Kasumi-1 (cell line): ENCODE measurements at regions not wholly inside any gene's neighbourhood (a gene's known extent, or its start where the extent isn't known, plus 50 kb on each side); places are given as distances from the start of the nearest gene placed in this dataset.

Experiments used
- DNase-seq, 2 experiments: peaks; one replicate each; lab custom pipeline; 2025; lab: John Stamatoyannopoulos, UW

DNA sequence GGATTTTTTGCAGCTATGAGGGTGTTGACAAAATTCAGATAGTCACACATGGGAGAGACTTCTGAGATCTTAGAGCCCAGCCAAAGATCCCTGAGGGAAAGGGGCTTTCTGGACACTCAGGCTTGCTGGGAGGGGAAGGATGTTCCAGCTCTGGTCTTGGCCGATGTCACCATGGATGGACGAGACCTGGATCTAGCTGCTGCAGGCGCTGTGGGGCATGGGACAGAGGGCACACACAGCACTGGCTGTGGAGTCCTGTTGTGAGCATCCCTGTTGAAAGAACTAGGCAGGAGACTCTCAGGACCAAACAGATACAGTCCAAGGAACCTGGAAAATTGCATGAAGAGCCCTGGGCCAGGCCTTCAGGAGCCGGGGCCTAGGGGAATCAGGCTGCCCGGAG lies 80.1 kb upstream of the SDK2 start:
- no peak for DNase-seq

DNA sequence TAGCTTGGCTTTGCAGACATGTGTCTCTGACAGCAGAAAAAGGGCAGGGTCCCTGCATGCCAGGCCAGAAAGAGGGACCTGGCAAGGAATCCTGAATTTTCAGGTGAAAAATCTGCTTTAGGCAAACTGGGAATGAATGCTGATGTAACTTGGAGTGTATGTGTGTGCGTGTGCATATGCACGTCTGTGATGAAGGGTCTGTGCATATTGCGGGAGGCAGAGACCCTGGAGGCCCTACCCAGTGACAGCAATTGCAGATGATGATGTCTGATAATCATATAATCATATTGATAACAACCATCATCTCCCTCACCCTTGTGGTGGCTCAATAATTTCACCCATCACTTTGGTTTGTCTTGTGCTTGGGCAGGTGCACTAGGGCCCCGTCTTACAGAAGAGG lies 80.7 kb upstream of the SDK2 start:
- DNase-seq, result no peak

DNA sequence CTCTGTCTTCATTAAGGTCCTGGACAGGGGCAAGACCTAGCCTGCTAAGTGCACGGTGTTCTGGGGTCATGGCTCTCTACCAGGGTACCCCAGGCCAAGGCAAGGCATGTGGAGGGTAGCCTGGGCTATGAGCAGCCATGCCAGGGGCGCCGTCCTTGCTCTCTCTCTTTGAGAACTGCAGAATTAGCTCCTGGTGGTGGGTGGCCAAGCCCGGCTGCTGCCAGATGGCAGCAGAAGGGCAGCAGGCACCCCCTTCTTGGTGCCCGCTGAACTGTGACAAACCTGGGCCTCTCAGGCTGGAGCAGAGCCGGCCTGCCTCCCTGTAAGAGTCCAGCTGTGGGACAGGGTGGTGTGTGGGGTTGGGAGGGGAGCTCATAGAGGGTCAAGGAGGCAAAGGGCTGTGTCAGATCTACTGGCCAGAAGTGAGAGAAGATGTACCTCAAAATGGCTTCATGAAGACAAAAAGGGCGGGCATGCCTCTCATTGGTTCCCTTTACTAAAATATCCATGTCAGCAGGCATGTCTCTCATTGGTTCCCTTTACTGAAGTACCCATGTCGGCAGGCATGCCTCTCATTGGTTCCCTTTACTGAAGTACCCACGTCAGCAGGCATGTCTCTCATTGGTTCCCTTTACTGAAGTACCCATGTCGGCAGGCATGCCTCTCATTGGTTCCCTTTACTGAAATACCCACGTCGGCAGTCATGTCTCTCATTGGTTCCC lies 81.7 kb upstream of the SDK2 start:
- no peak for DNase-seq

DNA sequence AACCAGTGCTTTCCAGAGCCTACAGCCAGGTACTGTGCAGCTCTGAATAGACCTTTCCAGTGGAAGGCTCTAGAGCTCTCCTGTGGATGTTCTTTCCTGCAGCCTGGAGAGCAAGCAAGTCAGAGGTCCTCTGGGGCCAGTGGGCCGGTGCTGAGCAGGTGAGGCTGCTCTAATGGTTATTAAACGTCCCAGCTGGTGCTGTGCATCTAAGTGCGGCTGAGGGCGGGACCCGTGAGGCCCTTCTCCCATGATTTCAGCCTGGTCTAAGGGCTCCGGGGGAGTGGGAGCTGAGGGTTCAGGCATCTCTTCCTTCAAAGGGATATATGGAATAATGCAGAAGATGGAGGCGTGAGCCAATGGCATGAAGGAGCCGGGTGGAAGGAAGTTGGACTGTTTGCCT lies 83.7 kb upstream of the SDK2 start:
- no peak for DNase-seq

DNA sequence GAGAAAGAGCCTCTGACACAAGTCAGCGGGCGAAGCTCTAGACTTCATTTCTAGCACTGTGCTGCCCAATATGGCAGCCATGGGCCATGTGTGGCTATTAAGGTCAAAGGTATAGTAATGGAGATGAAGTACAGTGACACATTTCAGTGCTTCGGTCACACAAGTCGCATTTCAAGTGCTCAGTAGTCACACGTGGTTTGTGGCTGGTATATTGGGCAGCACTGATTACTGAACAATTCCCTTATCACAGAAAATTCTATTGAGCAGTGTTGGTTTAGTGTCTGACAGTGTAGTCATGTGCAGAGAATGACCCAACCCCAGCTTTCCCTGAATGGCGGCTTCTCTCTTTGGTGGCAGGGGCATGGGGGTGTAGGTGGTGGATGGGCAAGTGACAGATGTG lies 84.9 kb upstream of the SDK2 start:
- no peak for DNase-seq

DNA sequence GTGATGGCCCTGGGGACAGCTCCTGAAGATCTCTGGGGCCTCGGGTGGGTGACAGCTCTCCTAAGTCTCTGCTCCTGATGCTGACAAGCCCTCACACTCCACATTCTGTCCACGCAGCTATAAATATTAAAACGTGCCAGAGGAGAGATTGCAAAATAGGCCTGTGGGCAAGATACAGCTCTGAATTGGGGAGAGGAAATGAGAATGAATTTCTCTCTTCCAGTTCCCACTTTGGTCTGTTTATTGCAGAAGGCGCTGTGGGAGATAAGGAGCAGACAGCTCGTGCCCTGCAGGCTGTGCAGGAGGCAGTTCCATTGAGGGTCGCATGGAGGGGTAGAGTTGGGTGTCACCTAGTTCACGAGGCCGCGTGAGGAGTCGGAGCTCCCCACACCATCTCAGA lies 87.5 kb upstream of the SDK2 start:
- no peak for DNase-seq

DNA sequence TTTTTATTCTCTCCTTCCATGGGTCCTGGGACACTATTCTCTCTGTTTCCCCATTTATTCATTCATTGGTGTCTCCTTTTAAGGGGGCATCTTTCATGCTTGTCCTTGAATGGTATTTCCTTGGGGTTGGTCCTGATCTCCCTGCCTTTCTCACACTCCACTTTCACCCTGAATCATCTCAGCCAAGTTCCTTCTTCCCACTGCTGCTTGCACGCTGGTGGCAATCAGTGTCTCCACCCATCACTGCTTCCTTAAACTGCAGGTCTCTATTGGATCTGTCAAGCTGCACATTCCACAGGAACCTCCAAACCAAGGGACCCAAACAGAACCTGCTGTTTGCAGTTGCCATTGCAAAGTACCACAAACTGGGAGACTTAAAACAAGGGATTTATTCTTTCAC lies 89.3 kb upstream of the SDK2 start:
- DNase-seq, result no peak

DNA sequence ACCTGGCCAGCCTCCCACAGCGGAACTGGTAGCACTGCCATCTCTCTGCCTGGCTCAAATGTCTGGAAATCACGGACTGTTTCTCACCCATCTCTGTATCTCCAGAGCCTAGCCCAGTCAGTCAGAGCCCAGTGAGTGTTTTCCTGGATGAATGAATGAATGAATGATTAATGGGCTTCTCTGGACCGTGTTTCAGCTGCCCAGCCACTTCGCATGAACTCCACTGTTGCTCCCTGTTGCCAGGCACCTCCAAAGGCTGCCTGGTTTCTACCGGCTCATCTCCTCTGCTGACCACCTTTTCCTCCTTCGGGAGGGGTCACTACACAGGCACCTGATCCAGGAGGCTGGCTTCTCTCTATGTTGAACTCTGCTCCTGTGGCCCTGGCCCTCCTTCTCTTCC lies 91.0 kb upstream of the SDK2 start:
- no peak for DNase-seq

DNA sequence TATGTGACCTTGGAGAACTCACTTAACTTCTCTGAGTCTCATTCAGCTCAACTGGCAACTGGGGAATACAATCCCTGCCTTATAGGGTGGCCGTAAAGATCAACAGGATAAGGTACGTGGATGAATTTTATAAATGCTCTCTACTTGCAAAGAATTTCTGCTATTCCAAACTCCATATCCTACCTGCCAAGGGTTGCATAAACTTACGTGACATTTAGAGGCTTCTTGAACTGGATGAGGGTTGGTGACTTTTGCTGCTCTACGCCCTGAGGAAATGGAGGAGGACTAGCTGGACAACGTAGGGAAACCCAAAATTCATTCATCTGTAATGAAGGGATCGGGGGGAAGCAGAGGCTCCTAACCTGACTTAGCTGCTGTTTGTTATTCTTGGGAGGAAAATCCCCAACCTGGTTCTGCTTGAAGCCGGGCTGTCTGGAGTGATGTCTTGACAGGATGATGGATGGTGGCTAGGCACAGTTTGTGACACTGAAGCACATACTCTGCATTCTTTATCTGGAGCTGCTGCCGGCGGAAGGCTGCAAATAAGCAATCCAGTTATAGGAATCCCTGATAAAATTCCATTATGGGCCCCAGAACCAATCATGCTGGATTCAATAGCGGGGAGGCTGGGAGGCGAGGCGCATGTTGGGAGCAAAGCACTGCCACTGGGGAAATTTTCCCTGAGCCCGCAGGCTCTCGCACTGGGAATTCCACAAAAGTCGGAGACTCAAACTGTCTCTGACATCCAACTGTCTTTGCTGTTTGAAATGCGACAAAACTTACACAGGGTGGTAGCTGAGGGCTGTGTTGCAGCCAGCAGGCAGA lies 94.7 kb upstream of the SDK2 start:
- no peak for DNase-seq

DNA sequence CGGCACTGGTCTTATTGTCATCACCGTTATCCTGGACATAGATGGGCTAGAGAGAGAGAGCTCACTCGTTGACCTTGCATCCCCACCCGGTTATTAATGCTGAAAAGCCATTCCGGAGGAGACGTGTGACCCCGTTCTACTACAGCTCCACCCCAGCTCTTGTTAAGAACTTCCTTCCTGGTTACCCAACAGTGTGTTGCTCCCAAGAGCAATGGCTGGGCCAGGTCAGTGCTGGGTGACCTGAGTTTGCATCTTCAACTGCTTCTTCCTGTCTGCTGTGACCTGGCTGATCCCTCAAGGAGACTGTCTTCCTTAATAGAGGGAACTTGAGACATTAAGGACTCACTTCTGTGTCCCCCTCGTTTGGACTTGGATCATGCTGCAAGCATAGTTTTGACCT lies 96.1 kb upstream of the SDK2 start:
- DNase-seq, result no peak

DNA sequence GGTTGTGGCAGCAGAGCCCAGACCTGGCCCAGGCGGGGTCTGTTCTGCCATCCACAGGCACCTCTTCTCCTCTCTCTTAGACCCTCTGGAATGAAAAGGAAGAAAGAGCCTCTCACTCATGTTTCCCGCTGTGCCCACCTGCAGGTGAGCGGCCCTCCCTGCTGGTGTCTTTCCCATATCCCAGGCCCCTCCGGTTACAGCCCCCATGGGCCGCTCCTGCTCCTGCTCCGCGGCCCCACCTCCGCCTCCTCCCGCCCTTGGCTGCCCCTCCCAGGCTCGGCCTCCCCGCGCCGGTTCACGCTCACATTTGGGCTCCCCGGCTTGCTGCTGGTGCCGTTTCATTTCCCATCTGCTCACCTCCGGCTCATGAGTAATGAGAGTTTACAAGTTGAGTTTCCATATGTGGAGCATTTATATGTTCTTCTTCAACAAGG lies 98.7 kb upstream of the SDK2 start:
- no peak for DNase-seq

DNA sequence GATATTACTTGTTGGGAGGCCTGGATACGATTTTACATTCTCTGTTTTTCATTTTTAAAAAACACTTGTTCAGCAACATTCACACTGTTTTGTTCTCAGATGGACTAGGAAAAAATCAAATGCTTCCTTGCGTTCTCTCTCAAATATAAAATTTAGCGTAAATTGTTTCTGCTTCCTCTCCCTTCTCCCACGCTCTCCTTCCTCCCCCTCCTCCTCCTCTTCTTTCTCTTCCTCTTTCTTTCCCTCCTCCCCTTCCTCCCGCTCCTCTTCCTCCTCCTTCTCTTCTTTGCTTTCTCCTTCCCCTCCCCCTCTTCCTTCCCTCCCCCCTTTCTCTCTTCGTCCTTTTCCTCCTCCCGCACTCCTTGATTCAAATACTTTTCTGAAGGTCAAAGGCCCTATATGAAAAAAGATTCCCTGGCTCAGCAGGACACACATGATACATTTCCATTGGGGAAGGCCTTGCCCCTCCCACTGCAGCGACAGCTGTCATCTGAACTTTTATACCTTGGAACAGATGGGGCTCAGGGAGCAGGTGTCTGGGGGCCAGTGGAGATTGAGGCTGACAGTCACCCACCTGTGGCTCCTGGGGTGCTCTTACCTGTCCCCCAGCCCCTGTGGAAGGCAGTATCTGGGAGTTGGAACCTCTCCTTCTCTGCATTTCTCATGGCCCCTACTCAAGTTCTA lies 99.4 kb upstream of the SDK2 start:
- no peak for DNase-seq

DNA sequence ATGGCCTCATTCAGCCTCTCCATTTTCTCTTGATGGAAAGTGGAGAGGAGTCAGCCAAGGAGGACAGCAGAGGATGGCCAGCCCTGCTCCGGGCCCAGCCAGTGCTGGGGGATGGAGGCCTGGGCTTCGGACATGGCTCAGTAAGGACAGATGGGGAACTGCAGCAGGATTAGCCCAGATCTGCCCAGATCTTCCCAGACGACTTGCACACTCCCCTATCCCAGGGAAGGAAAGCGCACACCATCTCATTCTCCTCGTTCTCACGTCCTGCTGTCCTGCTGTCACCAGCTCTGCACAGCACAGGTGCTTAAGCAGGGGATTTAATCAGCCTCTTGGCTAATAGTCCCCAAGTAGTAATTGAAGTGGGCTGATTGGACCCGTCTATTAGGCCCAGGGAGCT lies 100.2 kb upstream of the SDK2 start:
- no peak for DNase-seq

DNA sequence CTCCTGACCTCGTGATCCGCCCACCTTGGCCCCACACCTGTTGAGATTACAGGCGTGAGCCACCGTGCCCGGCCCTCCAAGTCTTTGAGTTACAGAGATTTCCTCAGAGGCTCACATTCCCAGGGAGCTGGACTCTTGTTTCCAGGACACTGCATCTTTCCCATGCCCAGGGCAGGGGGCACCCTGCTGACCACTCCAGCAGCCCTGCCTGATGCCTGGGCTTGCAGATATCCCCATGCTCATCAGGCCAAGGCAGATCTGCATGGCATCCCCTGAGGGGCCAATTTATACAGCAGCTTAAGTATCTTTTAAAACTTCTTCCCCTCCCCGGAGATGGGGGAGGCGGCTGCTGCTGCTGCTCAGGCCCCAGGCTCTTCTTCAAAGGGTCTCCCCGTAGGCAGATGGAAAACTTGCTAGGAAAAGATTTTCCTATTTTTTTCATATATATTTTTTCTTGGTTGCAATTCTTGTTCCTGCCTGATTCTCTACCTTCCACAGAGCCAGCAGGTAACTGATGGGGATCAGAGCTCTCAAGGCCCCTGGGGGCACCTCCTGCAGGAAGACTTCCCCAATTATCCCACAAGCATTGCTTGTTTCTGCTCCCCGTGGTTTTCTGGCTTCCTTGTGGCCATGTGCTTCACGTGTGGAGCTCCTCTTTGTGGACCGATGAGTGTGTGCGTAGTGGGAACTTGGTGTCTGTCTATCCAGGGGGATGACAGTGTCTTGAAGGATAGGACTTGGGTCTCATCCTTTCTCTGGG lies 102.2 kb upstream of the SDK2 start:
- DNase-seq, result no peak

DNA sequence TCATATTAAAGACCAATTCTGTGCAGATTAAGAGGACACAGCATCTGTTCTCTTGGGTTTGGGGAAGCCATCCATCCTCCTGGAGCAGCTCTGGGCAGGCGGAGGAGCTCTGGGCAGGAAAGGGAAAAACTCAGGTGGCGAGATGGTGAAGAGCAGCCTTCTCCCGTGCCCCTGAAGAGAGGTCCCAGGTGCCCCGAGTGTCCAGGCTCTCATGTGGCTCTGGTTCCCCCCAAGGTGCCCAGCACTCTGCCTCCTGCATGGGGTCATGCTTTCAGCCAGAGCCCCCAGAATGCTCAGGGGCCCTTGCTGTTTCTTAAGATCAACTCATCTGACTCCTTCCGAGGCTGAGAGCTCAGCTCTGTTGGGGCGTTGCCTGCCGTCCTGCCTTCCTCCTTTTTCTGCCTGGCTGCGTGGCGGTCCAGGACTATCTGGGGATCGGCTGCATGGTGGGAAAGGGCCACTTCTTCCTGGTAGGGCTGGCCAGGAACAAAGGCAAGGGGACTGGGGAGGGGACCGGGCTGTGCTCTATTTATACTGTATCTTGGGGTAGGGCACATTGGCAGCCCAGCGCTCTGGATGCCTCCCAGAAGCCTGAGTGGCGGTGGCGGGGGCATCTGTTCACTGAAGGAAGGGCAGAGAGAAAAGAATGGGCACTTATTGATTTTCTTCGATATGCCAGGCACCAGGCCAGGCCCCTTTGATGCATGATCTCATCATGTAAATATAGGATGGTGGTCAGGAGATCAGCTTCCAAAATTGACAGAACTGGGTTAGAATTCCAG lies 103.2 kb upstream of the SDK2 start:
- no peak for DNase-seq

DNA sequence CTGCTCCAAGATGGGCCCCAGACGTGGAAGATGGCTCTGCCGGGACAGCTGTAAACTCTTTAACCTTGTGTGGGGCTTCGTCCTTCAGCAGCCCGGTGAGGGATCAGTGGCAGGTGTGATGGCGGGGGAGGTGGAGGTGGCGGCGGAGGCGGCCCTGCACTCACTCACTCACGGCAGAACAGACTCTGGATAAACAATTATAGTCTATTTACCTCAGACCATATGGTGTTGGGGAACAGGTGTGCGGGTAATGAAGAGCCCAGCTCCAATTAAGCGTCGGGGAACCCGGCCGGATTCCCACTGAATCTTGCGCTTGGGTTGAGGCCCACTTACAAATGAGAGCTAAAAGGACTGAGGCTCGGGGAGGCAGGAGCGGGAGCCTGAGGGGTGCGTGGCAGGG lies 104.3 kb upstream of the SDK2 start:
- no peak for DNase-seq

DNA sequence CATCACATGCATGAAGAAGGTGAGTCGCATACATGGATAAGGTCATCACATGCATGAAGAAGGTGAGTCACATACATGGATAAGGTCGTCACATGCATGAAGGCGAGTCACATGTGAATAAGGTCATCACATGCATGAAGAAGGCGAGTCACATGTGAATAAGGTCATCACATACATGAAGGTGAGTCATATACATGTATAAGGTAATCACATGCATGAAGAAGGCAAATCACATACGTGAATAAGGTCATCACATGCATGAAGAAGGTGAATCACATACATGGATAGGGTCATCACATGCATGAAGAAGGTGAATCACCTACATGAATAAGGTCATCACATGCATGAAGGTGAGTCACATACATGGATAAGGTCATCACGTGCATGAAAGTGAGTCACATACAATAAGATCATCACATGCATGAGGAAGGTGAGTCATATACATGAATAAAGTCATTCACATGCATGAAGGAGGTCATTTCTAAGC lies 105.1 kb upstream of the SDK2 start:
- no peak for DNase-seq

DNA sequence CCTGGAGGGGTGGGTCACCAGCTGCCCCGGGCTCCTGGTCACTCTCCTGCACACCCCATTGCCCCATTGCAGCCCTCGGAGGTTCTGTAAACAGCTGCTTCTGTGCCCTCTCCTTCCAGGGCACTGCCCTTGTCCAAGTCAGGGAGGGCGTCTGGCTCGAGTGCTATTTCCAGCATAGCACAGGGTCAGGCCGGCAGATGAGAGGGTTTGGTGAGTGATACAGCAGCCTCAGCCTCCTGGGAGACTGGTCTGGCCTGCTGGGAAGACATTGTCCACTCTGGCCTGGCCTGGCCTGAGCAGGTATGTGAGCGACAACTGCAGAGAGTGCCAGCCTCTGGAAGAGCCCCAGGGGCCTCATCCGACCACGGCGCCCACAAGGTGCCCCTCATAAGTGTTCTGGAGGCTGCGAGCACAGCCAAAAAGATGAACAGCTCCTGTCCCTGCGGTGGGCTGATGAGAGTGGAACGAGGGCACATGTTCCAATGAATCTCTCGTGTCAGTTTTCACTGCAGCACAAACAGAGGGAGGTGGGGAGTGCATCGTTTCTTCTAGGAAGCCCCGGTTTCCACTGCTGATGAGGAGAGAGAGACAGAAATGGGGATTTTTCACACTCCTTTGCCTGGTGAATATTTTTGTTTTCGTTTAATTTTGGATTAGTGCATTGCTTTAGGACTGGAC lies 105.8 kb upstream of the SDK2 start:
- no peak for DNase-seq

DNA sequence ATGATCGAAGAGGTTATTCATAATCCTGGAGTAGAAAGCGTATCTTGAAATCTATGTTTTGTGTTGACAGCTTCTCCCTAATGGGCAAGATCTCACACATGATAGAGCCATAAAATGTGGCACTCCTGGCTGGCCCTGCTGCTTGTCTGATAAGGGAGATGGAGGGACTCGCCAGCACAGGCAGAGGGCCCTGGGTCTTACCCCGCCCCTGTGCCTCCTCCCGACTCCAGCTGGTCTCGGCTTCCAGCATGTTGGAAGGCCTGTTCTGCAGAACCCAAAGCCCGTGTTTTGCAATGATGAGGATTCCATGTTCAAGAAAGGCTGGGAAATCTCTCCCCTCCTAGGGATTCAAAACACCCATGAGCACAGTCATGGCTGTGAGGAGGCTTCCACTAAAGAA lies 106.7 kb upstream of the SDK2 start:
- no peak for DNase-seq

DNA sequence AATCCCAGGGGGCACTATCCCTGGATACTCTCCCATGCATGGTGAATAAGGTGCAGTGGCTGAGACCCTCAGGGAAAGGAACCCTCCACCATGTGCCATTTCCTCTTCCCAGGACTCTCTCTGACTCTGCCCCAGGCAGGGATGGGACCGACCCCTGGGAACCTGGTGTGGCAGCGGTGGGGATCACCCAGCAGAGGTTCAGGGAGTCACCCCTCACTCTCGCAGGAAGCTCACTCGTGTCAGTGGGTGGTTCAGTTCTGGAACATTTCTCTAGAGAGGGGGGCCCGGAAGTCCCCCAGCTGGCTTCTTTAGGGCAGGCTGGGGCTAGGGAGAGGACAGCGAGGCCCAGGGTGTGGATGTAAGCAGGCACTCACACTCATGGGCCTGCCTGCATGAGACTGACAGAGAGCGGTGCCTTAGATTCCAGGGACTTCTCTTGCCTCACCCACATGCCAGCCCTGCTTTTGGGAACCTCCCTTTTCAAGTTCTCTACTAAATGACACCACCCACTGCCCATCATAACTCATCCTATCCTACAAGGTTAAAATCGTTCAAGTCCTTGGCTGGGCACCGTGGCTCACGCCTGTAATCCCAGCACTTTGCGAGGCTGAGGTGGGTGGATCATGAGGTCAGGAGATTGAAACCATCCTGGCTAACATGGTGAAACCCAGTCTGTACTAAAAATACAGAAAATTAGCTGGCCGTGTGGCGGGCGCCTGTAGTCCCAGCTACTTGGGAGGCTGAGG lies 109.7 kb upstream of the SDK2 start:
- no peak for DNase-seq
